OCI-M1 (cell line): ENCODE measurements at regions not wholly inside any gene's neighbourhood (a gene's known extent, or its start where the extent isn't known, plus 50 kb on each side); places are given as distances from the start of the nearest gene placed in this dataset.
A peak's percentile ranks its signal among the peaks of the same experiment; 100 is the strongest.
"Not testable (repeated sequence)": the region's sequence is repeated elsewhere in the genome, so short reads cannot be mapped to it uniquely, and the experiment has no call there.

Experiments
- DNase-seq: peaks from one replicate; lab custom pipeline; 2025; lab: John Stamatoyannopoulos, UW

DNA sequence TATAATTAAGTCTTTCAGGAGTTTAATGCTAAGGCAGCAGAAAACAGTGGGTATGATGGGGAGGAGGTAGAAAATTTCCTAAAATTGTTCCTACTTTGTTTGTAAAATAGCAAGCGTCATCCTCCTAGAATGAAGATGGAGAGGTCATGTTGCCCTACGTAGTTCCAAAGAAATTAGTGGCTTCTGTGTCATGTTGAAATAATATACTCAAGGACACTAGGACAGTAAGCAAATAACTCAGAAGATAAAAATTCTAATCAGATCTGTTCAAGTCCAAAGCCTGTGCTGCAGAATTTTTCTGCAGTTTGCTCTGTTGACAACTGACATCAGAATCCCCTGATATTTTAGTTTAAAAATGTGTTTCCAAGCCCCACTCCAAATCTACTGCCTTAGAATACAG is 486.3 kb downstream of the DIRAS2 start:
- no peak for DNase-seq

- no peak for DNase-seq
Observed at GRCh38 chr9:90162326-90162725, 480.3 kb downstream of the DIRAS2 start.

GRCh38 chr9:90162819-90163218 is 479.8 kb downstream of the DIRAS2 start:
- no peak for DNase-seq

GRCh38 chr9:90165281-90165680 is 477.3 kb downstream of the DIRAS2 start:
- DNase-seq, result no peak

DNA sequence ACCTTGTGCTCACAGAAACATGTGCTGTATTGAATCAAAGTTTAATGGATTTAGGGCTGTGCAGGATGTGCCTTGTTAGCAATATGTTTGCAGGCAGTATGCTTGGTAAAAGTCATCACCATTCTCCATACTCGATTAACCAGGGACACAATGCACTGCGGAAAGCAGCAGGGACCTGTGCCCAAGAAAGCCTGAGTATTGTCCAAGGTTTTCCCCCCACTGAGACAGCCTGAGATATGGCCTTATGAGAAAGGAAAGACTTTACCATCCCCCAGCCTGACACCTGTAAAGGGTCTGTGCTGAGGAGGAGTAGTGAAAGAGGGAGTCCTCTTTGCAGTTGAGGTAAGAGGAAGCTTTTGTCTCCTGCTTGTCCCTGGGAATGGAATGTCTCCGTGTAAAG is 476.2 kb downstream of the DIRAS2 start:
- not testable (repeated sequence) for DNase-seq

- no peak for DNase-seq
Observed at GRCh38 chr9:90167914-90168313, 474.7 kb downstream of the DIRAS2 start.

DNA sequence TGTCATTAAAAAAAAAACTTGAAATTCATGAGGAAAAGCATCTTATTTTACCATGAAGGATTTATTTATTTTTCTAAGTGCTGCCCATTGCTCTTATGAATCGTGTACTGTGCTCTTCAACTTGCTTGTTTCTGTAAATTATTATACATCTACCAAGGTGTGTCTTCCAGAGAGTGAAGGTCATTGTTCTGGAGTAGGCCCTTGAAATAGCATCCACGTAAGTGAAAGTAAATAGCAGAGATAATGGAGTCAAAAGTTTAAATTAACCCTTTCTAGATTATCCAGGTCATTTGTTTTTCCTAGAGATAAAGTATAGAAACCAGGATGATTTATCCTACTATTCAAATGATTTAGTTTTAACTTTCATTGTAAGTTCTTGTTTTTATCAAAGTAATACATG is 473.1 kb downstream of the DIRAS2 start:
- DNase-seq, result no peak

DNA sequence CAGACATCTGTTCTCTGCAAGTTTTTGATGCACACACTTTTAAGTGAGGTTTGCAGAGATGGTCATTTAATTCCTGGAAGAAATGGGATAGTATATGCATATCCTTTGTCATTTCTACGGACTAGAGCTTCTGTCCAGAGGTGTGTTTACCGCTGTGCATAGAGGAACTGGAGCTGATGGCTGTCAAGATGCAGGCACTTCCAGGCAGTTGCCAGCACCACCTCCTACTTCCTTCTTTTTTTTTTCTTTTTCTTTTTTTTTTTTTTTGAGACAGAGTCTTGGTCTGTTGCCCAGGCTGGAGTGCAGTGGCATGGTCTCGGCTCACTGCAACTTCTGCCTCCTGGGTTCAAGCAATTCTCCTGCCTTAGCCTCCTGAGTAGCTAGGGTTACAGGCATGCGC is 468.7 kb downstream of the DIRAS2 start:
- not testable (repeated sequence) for DNase-seq

DNA sequence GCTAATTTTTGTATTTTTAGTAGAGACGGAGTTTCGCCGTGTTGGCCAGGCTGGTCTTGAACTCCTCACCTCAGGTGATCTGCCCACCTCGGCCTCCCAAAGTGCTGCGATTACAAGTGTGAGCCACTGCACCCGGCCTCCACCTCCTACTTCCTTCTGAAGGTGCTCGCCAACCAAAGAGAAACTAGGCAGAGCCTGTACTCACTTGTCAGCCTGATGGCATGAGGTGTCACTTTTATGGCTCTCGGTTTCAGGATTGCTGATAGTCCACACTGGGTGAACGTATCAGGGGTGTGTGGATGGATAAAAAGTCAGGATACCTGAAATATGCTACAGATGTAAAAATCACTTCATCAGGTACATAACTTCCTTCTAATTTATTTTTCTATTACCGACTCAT is 468.3 kb downstream of the DIRAS2 start:
- not testable (repeated sequence) for DNase-seq

- DNase-seq, result no peak
Observed at GRCh38 chr9:90175257-90175656, 467.4 kb downstream of the DIRAS2 start.

- no peak for DNase-seq
Observed at GRCh38 chr9:90175865-90176264, 466.8 kb downstream of the DIRAS2 start.

DNA sequence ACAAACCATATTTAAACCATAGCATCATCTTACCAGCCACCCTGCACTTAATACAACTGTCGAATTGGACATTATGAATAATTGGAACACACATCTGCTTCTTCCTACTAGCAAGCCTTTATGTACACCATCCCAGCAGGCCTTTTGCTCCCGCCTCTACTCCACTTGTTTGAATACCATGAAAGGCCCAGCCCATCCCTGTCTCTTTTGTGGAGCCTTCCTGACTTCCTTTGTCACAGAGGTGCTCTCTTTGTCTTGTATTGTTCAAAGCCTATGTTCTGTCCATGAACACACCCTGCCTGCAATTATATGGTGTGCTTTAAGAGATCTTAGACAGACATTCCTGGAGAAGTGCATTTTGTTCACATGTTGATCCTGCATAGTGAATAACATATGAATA is 465.7 kb downstream of the DIRAS2 start:
- DNase-seq, result no peak

DNA sequence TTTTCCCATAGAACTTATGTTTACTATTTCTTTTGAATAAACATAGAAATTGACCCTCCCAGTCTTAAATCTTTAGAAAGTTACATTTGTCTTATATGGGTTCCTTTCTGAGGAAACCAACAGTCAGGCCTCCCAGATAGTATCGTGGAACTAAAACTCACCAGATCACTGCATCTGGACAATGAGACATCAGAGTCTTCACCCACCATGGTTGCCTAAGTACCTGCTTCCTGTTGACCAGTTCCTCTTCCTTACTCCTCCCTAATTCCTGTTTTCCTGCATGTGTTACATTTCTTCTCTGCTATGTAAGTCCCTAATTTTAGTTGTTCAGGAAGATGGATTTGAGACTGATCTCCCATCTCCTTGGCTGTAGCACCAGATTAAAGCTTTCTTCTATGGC is 462.2 kb downstream of the DIRAS2 start:
- no peak for DNase-seq

- DNase-seq, result no peak
Observed at GRCh38 chr9:90188656-90189055, 454.0 kb downstream of the DIRAS2 start.

- no peak for DNase-seq
Observed at GRCh38 chr9:90189306-90189705, 453.3 kb downstream of the DIRAS2 start.

DNA sequence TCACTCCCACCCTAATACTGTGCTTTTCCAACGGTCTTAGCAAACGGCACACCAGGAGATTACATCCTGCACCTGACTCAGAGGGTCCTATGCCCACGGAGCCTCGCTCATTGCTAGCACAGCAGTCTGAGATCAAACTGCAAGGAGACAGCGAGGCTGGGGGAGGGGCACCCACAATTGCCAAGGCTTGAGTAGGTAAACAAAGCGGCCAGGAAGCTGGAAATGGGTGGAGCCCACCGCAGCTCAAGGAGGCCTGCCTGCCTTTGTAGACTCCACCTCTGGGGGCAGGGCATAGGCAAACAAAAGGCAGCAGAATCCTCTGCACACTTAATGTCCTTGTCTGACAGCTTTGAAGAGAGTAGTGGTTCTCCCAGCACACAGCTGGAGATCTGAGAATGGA is 450.2 kb downstream of the DIRAS2 start:
- not testable (repeated sequence) for DNase-seq

GRCh38 chr9:90198956-90199355 is 443.7 kb downstream of the DIRAS2 start:
- DNase-seq, result no peak

GRCh38 chr9:90201766-90202165 is 440.9 kb downstream of the DIRAS2 start:
- no peak for DNase-seq

- DNase-seq, result no peak
Observed at GRCh38 chr9:90204128-90204831, 438.3 kb downstream of the DIRAS2 start.

DNA sequence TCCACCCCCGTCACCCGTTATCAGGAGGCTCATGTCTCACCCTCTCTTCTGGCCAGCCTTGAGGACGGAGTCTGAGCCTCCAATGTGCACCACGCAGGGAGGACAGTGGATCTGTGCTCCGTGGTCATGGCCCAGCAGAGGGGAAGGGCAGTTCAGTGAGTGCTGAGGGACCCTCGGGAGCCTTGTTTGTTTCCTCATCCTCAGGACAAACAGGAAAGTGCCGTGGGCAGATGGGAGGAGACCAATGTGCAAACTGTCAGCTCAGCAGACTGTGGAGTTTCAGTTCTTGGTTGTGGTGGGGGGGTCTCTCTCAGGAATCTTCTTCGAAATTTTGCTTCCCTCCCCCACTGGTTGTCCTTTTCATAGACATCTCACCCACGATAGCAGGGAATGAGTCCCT is 429.6 kb downstream of the DIRAS2 start:
- DNase-seq, result not testable (repeated sequence)

- DNase-seq, result no peak
Observed at GRCh38 chr9:90219548-90220118, 423.0 kb downstream of the DIRAS2 start.

- not testable (repeated sequence) for DNase-seq
Observed at GRCh38 chr9:90221899-90222298, 420.7 kb downstream of the DIRAS2 start.

GRCh38 chr9:90226839-90227338 is 415.7 kb downstream of the DIRAS2 start:
- peak; percentile 65 for DNase-seq

GRCh38 chr9:90233081-90233480 is 409.5 kb downstream of the DIRAS2 start:
- DNase-seq, result not testable (repeated sequence)
